HAP-1 (cell line): ENCODE measurements at regions not wholly inside any gene's neighbourhood (a gene's known extent, or its start where the extent isn't known, plus 50 kb on each side); places are given as distances from the start of the nearest gene placed in this dataset.

Experiments
- DNase-seq, 2 experiments: peaks; one replicate each; pipeline ENCODE4 v3.0.0-alpha.2; 2016 to 2020; ENCODE audit warnings: low spot score in 2 of 2
- H3K27me3 ChIP-seq: fragments of 250-450 bp; sonication (Bioruptor Pico); 2 replicates; pipeline ENCODE4 v1.5.1; 2020; ENCODE audit warnings: low read depth, mild to moderate bottlenecking, moderate library complexity
- H3K36me3 ChIP-seq: fragments of 250-450 bp; sonication (Bioruptor Pico); replicated peaks from 2 replicates; pipeline ENCODE4 v1.5.1; 2020; ENCODE audit warnings: mild to moderate bottlenecking
- H3K4me1 ChIP-seq: fragments of 250-450 bp; sonication (Bioruptor Pico); 2 replicates; pipeline ENCODE4 v1.5.1; 2020; ENCODE audit warnings: mild to moderate bottlenecking
- H3K4me3 ChIP-seq: fragments of 250-450 bp; sonication (Bioruptor Pico); 2 replicates; pipeline ENCODE4 v1.5.1; 2020; ENCODE audit warnings: mild to moderate bottlenecking, moderate library complexity
- H3K9me3 ChIP-seq: fragments of 250-450 bp; sonication (Bioruptor Pico); 2 replicates; pipeline ENCODE4 v1.5.1; 2020; ENCODE audit warnings: mild to moderate bottlenecking, moderate library complexity
- in situ Hi-C: fragments of 300-500 bp; cut with MboI; formaldehyde crosslinking; loops from 3 replicates; pipeline ENCODE4 v1.14.3; 2020; ENCODE audit warnings: low sequenced_read_pairs, inconsistent platforms, mixed read lengths

GRCh38 chr2:204260901-204261300 lies 284.4 kb upstream of the PARD3B start:
- Histone ChIP-seq H3K4me3 (no peak overlapping the region), H3K4me1 (no peaks in the 10 kb centered on the region), H3K9me3 (no peaks in the 10 kb centered on the region), H3K27me3 (peaks cover 28% of the 10 kb centered on the region), H3K36me3 (no peaks in the 10 kb centered on the region)
- in situ Hi-C loops: no loop called here
- DNase-seq: no peak

- Histone ChIP-seq H3K4me1 (no peaks in the 10 kb centered on the region), H3K9me3 (no peaks in the 10 kb centered on the region), H3K36me3 (no peaks in the 10 kb centered on the region), H3K27me3 (peaks cover 35% of the 10 kb centered on the region), H3K4me3 (no peak overlapping the region)
- in situ Hi-C loops: no loop called here
- DNase-seq: no peak
These were observed 283.4 kb upstream of the PARD3B start for GRCh38 chr2:204261846-204262245.

DNA sequence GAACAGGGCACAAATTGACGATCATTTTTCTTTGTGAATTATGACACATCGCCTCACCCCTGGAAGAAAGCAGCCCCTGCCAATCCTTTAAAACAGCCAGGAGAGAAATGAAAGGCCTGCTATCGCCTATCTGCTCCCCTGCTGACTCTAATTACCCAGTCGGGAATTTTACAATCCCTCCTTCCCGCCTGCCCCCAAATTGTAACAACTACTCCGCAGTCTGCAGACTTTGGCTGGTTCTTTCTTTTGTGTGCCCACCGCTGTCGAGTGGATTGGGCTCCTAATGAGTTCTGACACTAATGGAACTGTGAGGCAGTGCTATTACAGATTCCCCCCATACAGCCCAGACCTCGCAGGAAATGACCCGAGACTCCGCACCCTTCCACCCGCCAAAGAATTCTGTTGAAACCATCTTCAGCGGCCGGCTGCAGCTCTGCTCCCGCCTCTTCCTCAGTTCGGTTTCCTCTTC lies 281.2 kb upstream of the PARD3B start:
- in situ Hi-C loops: no loop called here
- Histone ChIP-seq H3K36me3 (no peaks in the 10 kb centered on the region), H3K4me3 (no peak overlapping the region), H3K4me1 (no peaks in the 10 kb centered on the region), H3K27me3 (peaks cover 40% of the 10 kb centered on the region), H3K9me3 (no peaks in the 10 kb centered on the region)
- DNase-seq: no peak

GRCh38 chr2:204264621-204265140 lies 280.6 kb upstream of the PARD3B start:
- Histone ChIP-seq H3K4me3 (no peak overlapping the region), H3K27me3 (peaks cover 40% of the 10 kb centered on the region), H3K4me1 (no peaks in the 10 kb centered on the region), H3K9me3 (no peaks in the 10 kb centered on the region), H3K36me3 (no peaks in the 10 kb centered on the region)
- no peak for DNase-seq
- in situ Hi-C loops: no loop called here

DNA sequence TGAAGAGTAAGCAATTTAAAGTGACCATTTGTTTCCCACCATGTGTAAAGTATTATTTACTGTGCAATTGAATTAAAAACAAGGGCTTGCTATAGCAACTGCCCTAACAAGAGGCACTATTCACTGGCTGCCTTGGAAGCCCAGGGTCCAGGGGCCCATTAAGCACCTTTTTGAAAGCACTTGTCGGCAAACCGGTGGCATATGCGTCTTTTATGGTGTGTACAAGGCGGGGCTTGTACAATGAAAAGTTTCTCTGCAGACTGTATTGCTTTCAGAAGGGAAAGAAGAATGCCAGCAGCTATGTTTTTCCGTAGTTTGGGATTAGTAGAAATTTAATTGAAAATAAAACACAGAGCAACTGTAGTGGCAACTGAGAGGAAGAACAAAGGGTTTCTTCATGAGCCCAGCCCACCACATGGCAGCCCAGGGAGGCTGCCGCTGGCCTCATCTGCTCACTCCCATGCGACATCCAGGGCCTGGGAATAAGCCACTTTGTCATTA lies 279.5 kb upstream of the PARD3B start:
- no peak for DNase-seq
- in situ Hi-C loops: no loop called here

GRCh38 chr2:204268458-204268857 lies 276.8 kb upstream of the PARD3B start:
- H3K9me3 ChIP-seq: no peaks in the 10 kb centered on the region; the same call in 1 of the 2 replicates
- H3K4me3 ChIP-seq: no peak overlapping the region
- no peak for DNase-seq
- H3K27me3 ChIP-seq: peaks cover 41% of the 10 kb centered on the region
- in situ Hi-C loops: no loop called here
- no peaks in the 10 kb centered on the region for H3K36me3 ChIP-seq
- no peaks in the 10 kb centered on the region; the same call in 1 of the 2 replicates for H3K4me1 ChIP-seq

More for the DNA sequence above, 279.5 kb upstream of the PARD3B start:
- Histone ChIP-seq H3K4me3 (no peak overlapping the region), H3K36me3 (no peaks in the 10 kb centered on the region), H3K9me3 (no peaks in the 10 kb centered on the region), H3K27me3 (peaks cover 39% of the 10 kb centered on the region), H3K4me1 (no peaks in the 10 kb centered on the region)

DNA sequence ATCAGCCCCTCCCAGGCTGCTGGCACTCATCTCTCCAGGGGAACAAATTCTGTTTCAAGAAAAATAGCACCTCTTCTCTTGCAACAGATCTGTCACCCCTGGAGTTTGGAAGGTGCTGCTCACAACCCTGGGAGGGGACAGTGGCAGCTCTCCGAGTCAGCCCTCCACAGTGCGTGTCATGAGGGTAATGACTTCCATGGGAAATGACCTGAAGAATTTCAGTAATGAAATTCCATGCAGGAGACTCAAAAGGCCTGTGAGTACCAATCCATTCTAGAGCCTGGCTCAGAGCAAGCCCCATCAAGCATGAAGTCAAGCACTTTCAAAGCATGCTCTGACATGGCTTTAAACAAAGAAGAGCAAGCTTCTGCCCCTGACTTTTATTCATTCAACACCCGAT lies 276.3 kb upstream of the PARD3B start:
- Histone ChIP-seq H3K4me3 (no peak overlapping the region), H3K9me3 (no peaks in the 10 kb centered on the region; the same call in 1 of the 2 replicates), H3K36me3 (no peaks in the 10 kb centered on the region), H3K4me1 (no peaks in the 10 kb centered on the region; the same call in 1 of the 2 replicates), H3K27me3 (peaks cover 36% of the 10 kb centered on the region)
- in situ Hi-C loops: no loop called here
- no peak for DNase-seq

DNA sequence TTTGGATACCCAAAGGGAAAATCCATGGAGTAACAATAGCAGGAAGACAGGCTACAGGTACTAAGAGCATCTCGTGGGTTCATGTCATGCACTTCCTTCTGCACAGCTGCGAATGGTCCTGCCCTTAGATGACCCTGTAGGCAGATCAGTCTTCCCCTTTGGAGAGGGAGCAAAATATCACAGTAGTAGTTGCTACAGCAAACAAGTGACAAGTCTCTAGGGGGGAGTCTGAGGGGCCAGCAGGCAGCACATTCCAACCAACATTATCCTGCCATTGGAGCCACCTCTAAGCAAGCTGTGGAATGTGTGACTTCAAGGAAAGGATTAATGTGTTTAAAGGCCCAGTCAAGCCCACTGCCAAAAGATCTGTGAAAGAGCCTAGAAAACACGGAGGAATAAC lies 273.2 kb upstream of the PARD3B start:
- H3K4me1 ChIP-seq: no peaks in the 10 kb centered on the region; the same call in 1 of the 2 replicates
- in situ Hi-C loops: no loop called here
- no peak overlapping the region for H3K4me3 ChIP-seq
- peaks cover 7% of the 10 kb centered on the region for H3K27me3 ChIP-seq
- DNase-seq: no peak
- no peaks in the 10 kb centered on the region for H3K36me3 ChIP-seq
- H3K9me3 ChIP-seq: no peaks in the 10 kb centered on the region; the same call in 1 of the 2 replicates

DNA sequence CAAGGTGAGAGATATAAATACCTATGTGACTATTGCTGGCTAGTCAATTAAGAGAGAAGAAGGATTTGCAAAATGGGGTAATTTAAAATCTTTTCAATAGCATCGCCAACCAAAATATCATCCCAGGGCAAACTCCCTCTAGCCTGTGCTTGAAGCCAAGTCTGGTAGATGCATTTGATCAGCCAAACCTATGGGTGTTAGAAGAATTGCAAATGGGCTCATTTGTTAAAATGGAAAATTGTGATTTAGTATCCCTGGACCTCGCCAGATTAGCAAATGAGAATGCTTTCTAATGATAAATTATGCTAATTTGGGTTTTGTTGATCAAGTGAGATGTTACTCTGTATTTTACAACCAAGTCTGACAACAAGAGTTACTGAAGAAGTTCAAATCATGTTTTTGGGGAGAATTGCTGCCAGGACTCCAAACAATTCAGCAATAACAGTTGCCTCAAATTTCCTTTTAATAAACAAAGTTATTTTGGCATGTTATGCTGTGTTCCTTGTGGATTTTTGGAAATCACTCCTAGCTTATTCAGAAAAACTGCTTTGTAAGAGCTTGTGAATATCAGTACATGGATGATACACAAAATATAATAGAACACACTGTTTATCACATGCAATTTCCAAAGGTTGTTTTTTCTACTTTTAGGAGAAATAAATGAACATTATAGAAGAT lies 272.5 kb upstream of the PARD3B start:
- DNase-seq: no peak
- H3K27me3 ChIP-seq: peaks cover 4% of the 10 kb centered on the region; the same call in 1 of the 2 replicates
- no peaks in the 10 kb centered on the region; the same call in 1 of the 2 replicates for H3K9me3 ChIP-seq
- H3K4me3 ChIP-seq: no peak overlapping the region
- H3K4me1 ChIP-seq: no peaks in the 10 kb centered on the region; the same call in 1 of the 2 replicates
- in situ Hi-C loops: no loop called here
- no peaks in the 10 kb centered on the region for H3K36me3 ChIP-seq

- Histone ChIP-seq H3K4me3 (no peak overlapping the region), H3K9me3 (no peaks in the 10 kb centered on the region; the same call in 1 of the 2 replicates)
- in situ Hi-C loops: no loop called here
These were observed 270.8 kb upstream of the PARD3B start for GRCh38 chr2:204274429-204274828.

GRCh38 chr2:204274991-204275390 lies 270.3 kb upstream of the PARD3B start:
- in situ Hi-C loops: no loop called here
- Histone ChIP-seq H3K4me3 (no peak overlapping the region), H3K4me1 (no peaks in the 10 kb centered on the region; the same call in 1 of the 2 replicates), H3K9me3 (no peaks in the 10 kb centered on the region; the same call in 1 of the 2 replicates), H3K27me3 (peaks cover 8% of the 10 kb centered on the region), H3K36me3 (no peaks in the 10 kb centered on the region)
- no peak for DNase-seq

More at GRCh38 chr2:204274429-204274828, 270.8 kb upstream of the PARD3B start:
- no peaks in the 10 kb centered on the region for H3K36me3 ChIP-seq
- H3K4me1 ChIP-seq: no peaks in the 10 kb centered on the region; the same call in 1 of the 2 replicates
- peaks cover 4% of the 10 kb centered on the region; the same call in 1 of the 2 replicates for H3K27me3 ChIP-seq
- DNase-seq: no peak

- no peaks in the 10 kb centered on the region; the same call in 1 of the 2 replicates for H3K9me3 ChIP-seq
- DNase-seq: no peak
- H3K4me3 ChIP-seq: no peak overlapping the region
- peaks cover 10% of the 10 kb centered on the region for H3K27me3 ChIP-seq
- H3K4me1 ChIP-seq: no peaks in the 10 kb centered on the region; the same call in 1 of the 2 replicates
- in situ Hi-C loops: no loop called here
- H3K36me3 ChIP-seq: no peaks in the 10 kb centered on the region
These were observed 268.0 kb upstream of the PARD3B start for GRCh38 chr2:204277226-204277625.

DNA sequence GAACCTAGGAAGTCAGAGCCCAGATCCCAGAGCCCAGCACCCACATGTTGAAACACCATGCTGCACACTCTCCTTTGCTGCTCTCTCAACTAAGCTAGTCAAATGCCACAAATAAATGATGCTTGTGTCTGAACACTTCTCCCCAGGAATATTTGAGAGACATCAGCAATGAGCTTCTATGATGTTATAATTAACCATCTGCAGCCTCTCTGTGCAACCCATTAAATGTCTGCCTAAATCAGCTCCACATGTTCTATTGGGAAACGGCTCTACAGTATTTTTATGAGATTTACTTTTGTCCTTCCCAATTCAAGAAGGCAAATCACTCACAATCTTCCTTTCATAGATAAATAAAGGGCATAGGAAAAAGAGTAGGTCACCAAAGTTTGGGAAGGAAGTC lies 266.8 kb upstream of the PARD3B start:
- no peak for DNase-seq
- no peak overlapping the region for H3K4me3 ChIP-seq
- H3K36me3 ChIP-seq: no peaks in the 10 kb centered on the region
- no peaks in the 10 kb centered on the region for H3K4me1 ChIP-seq
- in situ Hi-C loops: no loop called here
- H3K9me3 ChIP-seq: no peaks in the 10 kb centered on the region
- peaks cover 13% of the 10 kb centered on the region for H3K27me3 ChIP-seq

DNA sequence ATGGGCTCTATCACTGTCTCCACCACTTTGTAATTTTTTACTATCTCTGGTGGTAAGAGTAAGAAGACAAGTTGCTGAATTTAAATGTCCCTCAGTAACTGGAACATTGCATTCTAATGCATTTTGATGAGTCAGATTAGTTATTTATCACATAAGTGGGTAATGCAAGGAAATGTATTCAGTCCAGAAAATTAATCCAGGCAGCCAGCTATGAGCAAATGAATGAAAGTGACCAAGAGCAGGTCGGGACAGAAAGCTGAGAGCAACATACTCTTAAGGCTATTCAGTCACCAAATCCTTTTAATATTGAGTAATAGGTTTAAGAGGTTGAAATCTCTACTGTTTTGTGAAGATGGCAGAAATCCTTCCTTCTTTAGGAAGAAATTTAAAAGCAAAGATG lies 265.5 kb upstream of the PARD3B start:
- Histone ChIP-seq H3K9me3 (no peaks in the 10 kb centered on the region), H3K4me1 (no peaks in the 10 kb centered on the region), H3K4me3 (no peak overlapping the region), H3K36me3 (no peaks in the 10 kb centered on the region), H3K27me3 (peaks cover 26% of the 10 kb centered on the region)
- no peak for DNase-seq
- in situ Hi-C loops: no loop called here
